Medulla oblongata (tissue), 1 donor: ENCODE measurements at regions not wholly inside any gene's neighbourhood (a gene's known extent, or its start where the extent isn't known, plus 50 kb on each side); places are given as distances from the start of the nearest gene placed in this dataset.
"Not testable (repeated sequence)": the region's sequence is repeated elsewhere in the genome, so short reads cannot be mapped to it uniquely, and the experiment has no call there.

Experiments
- DNase-seq: peaks from one replicate; pipeline ENCODE4 v3.0.0-alpha.2; 2015; ENCODE audit errors: extremely low spot score

DNA sequence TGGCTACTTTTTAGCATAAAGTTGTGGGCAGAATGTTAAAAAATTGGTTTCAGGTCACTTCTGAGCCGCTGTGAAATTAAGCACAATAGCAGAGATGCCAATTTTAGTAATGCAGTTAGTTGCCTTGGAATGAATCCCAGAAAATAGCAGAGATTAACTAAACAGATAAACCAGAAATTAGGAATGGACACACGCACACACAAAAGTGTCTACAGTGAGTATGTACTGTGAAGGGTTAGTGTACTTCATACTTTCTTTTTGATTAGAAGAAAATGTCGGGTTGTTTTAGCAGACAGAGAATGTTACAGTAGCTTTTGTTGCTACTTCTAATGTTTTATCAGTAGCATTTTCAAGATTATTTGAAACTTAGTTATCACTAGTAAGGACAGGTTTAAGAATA, 106.7 kb downstream of the LEPR start:
- DNase-seq: no peak

DNA sequence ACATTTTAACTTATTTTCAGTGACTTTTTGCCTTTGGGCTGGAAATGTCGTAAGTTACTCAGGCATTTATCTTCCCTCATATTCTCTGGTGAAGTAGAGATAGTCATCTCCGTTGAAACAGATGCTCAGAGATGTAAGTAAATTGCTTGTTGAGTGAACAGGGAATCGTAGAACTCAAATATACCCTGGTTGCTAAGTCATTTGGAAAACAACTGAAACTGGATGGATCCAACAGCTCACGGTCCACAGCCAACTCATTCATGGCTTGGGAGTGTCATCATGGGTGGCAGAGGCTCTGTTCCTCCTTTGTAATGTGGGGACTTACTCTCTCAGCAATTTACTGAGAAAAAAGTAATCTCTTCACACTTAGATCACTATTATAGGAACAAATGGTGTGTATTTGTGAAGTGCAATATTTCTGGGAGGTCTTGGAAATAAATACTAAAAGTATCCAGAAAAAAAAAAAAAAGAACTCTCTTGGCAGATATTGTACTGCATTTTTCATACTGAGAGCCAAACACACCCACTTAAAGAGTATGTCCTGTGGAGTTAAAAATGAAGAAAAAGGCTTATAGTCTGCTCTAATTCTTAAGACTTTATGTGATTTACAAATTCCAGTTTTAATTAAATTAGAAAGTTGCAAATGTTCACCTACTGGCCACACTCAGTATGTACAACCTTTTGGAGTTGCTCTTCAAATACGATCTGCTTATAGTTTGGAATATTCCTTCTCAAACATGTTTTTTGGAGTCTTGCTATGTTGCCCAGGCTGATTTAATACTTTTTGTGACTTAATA, 107.4 kb downstream of the LEPR start:
- no peak for DNase-seq

GRCh38 chr1:65531972-65532570, 111.6 kb downstream of the LEPR start:
- no peak for DNase-seq

GRCh38 chr1:65535981-65536380, 115.5 kb downstream of the LEPR start:
- no peak for DNase-seq

DNA sequence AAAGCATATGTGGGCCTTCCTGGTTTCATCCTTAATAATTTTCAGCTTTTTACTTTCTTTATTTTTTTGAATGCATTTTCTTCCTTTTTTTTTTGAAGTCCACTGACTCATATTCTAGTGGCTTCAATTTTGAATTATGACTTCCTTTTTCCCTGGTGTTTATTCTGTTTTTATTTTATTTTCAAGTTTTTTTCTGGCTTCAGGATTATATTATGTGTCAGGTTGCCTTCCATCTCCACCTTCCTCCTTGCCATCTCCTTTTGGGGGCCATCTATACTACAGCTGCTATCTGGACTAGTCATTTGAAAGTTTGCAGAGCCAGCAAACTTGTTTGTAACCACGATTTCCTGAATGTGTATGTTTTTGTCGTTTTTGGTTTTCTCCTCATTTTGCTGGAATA, 117.6 kb downstream of the LEPR start:
- DNase-seq: no peak

- no peak for DNase-seq
Measured at GRCh38 chr1:65538664-65539063, 118.2 kb downstream of the LEPR start.

GRCh38 chr1:65539266-65540131, 119.0 kb downstream of the LEPR start:
- no peak for DNase-seq

GRCh38 chr1:65541161-65541560, 120.7 kb downstream of the LEPR start:
- DNase-seq: no peak

DNA sequence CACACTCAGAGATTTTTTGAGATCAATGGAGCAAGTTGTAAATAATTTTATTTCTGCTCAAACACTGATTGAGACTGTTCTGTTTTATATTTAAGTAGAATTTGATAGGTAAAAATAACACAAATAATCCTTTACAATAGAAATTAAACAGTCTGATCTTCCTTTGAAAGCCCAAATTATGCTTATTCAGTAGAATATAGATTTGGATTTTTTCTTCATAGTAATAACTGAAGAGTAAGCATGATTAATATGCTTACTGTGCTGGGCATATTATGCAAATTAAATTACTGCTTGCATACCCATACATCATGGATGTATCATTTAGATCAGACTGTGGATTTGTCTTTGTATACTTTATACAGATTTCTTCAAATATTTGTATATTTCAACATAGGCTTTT, 121.4 kb downstream of the LEPR start:
- no peak for DNase-seq

GRCh38 chr1:65542592-65542991, 122.1 kb downstream of the LEPR start:
- DNase-seq: not testable (repeated sequence)

DNA sequence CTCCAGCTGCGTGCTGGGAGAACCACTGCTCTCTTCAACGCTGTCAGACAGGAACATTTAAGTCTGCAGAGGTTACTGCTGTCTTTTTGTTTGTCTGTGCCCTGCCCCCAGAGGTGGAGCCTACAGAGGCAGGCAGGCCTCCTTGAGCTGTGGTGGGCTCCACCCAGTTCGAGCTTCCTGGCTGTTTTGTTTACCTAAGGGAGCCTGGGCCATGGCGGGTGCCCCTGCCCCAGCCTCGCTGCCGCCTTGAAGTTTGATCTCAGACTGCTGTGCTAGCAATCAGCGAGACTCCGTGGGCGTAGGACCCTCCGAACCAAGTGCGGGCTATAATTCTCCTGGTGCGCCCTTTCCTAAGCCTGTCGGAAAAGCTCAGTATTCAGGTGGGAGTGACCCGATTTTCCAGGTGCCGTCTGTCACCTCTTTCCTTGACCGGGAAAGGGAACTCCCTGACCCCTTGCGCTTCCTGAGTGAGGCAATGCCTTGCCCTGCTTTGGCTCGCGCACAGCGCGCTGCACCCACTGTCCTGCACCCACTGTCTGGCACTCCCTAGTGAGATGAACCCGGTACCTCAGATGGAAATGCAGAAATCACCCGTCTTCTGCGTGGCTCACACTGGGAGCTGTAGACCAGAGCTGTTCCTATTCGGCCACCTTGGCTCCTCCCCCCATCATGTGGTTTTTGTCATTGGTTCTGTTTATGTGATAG, 130.0 kb downstream of the LEPR start:
- not testable (repeated sequence) for DNase-seq

DNA sequence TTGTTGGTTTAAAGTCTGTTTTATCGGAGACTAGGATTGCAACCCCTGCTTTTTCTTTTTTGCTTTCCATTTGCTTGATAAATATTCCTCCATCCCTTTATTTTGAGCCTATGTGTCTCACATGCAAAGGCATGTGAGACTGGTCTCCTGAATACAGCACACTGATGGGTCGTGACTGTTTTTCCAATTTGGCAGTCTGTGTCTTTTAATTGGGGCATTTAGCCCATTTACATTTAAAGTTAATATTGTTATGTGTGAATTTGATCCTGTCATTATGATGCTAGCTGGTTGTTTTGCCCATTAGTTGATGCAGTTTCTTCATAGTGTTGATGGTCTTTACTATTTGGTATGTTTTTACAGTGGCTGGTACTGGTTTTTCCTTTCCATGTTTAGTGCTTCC, 132.0 kb downstream of the LEPR start:
- DNase-seq: not testable (repeated sequence)

- not testable (repeated sequence) for DNase-seq
Measured at GRCh38 chr1:65554086-65554764, 133.8 kb downstream of the LEPR start.

DNA sequence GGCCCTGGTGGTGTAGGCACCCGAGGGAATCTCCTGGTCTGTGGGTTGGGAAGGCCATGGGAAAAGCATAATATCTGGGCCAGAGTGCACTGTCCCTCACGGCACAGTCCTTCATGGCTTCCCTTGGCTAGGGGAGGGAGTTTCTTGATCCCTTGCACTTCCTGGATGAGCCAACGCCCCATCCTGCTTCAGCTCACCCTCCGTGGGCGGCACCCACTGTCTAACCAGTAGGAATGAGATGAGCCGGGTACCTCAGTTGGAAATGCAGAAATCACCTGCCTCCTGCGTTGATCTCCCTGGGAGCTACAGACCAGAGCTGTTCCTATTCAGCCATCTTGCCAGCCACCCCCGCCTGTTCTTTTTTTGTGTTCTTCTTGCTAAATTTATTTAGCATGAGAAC, 134.4 kb downstream of the LEPR start:
- no peak for DNase-seq

- DNase-seq: no peak
Measured at GRCh38 chr1:65558215-65558614, 137.7 kb downstream of the LEPR start.

DNA sequence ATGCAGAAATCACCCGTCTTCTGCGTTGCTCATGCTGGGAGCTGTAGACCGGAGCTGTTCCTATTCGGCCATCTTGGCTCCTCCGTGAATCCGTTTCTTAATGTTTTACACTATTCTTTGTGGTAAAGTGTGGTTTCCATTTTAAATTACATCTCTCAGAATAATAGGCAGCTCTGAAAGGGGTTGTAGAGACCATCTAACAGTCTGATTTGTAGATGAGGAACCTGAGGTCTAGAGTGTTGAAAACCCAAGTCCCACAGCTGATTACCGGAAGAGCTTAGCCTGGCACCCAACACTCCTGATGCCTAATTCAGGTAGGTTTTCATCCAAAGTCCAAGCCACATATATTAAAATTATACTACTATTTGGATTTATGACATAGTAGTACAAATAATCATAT, 144.0 kb downstream of the LEPR start:
- no peak for DNase-seq

GRCh38 chr1:65568285-65568684, 147.8 kb downstream of the LEPR start:
- DNase-seq: no peak

DNA sequence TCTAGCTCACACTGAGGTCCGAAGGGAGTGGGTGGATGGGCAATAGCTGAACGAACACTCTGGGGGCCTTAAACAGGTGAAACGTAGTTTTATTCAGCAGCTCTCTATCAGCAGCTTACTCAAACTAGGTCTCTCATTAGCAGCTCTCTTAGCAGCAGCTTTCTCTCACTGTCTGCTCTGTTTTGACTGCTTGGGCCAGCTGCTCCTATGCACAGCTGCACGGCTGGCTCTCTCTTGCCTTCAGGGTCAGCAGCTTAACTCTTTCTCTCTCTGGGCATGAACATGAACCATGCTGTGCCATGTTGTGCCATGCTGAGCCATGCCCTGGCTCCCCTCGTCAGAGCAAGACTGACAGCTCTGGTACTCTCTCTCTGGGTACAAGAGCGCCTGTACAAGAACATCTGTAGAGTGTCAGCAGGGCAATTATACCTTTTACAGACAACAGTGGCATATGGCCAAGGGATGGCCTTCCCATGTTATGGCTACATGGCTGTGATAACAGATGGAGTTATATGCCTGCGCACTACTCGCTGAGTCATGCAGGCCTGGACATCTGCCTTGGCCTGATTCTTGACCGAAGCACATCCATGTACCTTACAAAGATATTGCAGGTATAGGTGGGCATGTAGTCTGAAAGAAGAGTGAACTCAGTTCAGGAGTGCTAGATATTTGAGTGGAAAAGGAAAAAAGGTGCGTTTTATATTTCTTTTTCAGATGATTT, 152.4 kb downstream of the LEPR start:
- DNase-seq: no peak

DNA sequence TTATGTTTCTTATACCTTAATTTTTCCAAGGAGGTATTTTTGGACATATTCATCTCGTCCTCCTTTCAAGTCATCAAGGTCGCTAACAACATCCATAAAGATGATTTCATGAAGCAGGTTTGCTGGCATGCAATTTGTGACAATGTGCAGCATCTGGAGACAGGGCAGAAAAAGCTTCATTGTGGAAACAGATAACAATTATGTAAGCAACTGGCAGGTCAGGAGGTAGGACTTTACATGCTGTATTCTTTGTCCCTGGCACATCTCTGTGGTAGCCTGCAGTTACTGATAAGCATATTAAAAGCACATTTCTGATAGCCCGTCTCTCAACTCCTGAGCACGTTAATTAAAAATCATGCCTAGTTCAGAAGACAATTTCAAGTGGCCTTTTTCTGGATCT, 156.8 kb downstream of the LEPR start:
- no peak for DNase-seq

GRCh38 chr1:65577982-65578381, 157.5 kb downstream of the LEPR start:
- DNase-seq: not testable (repeated sequence)

- DNase-seq: no peak
Measured at GRCh38 chr1:65581119-65581518, 160.7 kb downstream of the LEPR start.
